ENCODE measurements at regions not wholly inside any gene's neighbourhood (a gene's known extent, or its start where the extent isn't known, plus 50 kb on each side); places are given as distances from the start of the nearest gene placed in this dataset.

GRCh38 chr12:131315601-131316000 is 361.9 kb downstream of the ADGRD1 start:
- no peak for DNase-seq (ENCODE audit: low spot score)
- Histone ChIP-seq H3K27me3 (replicated peaks; ENCODE audit: insufficient read depth, low read depth, low read length, poor library complexity) (peaks cover 8% of the 10 kb centered on the region), H3K27ac (ENCODE audit: low read depth, low read length, poor library complexity, severe bottlenecking) (no peak overlapping the region), H3K36me3 (ENCODE audit: insufficient read depth, low read length, poor library complexity, severe bottlenecking) (no peaks in the 10 kb centered on the region), H3K9me3 (ENCODE audit: low read depth, low read length, poor library complexity, severe bottlenecking) (no peaks in the 10 kb centered on the region), H3K4me1 (ENCODE audit: insufficient read depth, low read length, poor library complexity, severe bottlenecking) (no peaks in the 10 kb centered on the region), H3K4me3 (ENCODE audit: low read depth, low read length, poor library complexity, severe bottlenecking) (no peak overlapping the region)
- no TSS peak for BruUV-seq (replicated peaks)
- TF ChIP-seq EZH2 (IDR thresholded peaks at IDR 0.05; ENCODE audit: borderline replicate concordance, low read depth, low read length, poor library complexity, severe bottlenecking) (no peak), CTCF (conservative IDR thresholded peaks at IDR 0.05; ENCODE audit: low read depth, low read length) (no peak)
- ChIA-PET POLR2A (ENCODE audit: low non-redundant PET) (no interaction called here), CTCF (no interaction called here)
- intact Hi-C loops (cut with micrococcal nuclease; ENCODE audit: unreplicated experiment) = no loop called here

- BruUV-seq (replicated peaks) = no TSS peak
- TF ChIP-seq EZH2 (IDR thresholded peaks at IDR 0.05; ENCODE audit: borderline replicate concordance, low read depth, low read length, poor library complexity, severe bottlenecking) (no peak), CTCF (conservative IDR thresholded peaks at IDR 0.05; ENCODE audit: low read depth, low read length) (no peak)
- H3K4me1 ChIP-seq (ENCODE audit: insufficient read depth, low read length, poor library complexity, severe bottlenecking) = no peaks in the 10 kb centered on the region
- peaks cover 7% of the 10 kb centered on the region for H3K27me3 ChIP-seq (replicated peaks; ENCODE audit: insufficient read depth, low read depth, low read length, poor library complexity)
- H3K27ac ChIP-seq (ENCODE audit: low read depth, low read length, poor library complexity, severe bottlenecking) = no peak overlapping the region
- intact Hi-C loops (cut with micrococcal nuclease; ENCODE audit: unreplicated experiment) = no loop called here
- no peaks in the 10 kb centered on the region for H3K36me3 ChIP-seq (ENCODE audit: insufficient read depth, low read length, poor library complexity, severe bottlenecking)
- CTCF ChIA-PET = no interaction called here
- H3K4me3 ChIP-seq (ENCODE audit: low read depth, low read length, poor library complexity, severe bottlenecking) = no peak overlapping the region
- DNase-seq (ENCODE audit: low spot score) = no peak
- H3K9me3 ChIP-seq (ENCODE audit: low read depth, low read length, poor library complexity, severe bottlenecking) = no peaks in the 10 kb centered on the region
- POLR2A ChIA-PET (ENCODE audit: low non-redundant PET) = no interaction called here
Observed at GRCh38 chr12:131316388-131316787, 362.7 kb downstream of the ADGRD1 start.

GRCh38 chr12:131318045-131318685 is 364.5 kb downstream of the ADGRD1 start:
- Histone ChIP-seq H3K4me1 (ENCODE audit: insufficient read depth, low read length, poor library complexity, severe bottlenecking) (no peaks in the 10 kb centered on the region), H3K9me3 (ENCODE audit: low read depth, low read length, poor library complexity, severe bottlenecking) (peaks cover 7% of the 10 kb centered on the region), H3K27ac (ENCODE audit: low read depth, low read length, poor library complexity, severe bottlenecking) (no peak overlapping the region), H3K4me3 (ENCODE audit: low read depth, low read length, poor library complexity, severe bottlenecking) (no peak overlapping the region), H3K27me3 (replicated peaks; ENCODE audit: insufficient read depth, low read depth, low read length, poor library complexity) (no peaks in the 10 kb centered on the region), H3K36me3 (ENCODE audit: insufficient read depth, low read length, poor library complexity, severe bottlenecking) (no peaks in the 10 kb centered on the region)
- ChIA-PET CTCF (no interaction called here), POLR2A (ENCODE audit: low non-redundant PET) (no interaction called here)
- no peak for TF ChIP-seq EZH2 (IDR thresholded peaks at IDR 0.05; ENCODE audit: borderline replicate concordance, low read depth, low read length, poor library complexity, severe bottlenecking)
- TF ChIP-seq CTCF (conservative IDR thresholded peaks at IDR 0.05; ENCODE audit: low read depth, low read length) = no peak
- DNase-seq (ENCODE audit: low spot score) = no peak
- BruUV-seq (replicated peaks) = no TSS peak
- intact Hi-C loops (cut with micrococcal nuclease; ENCODE audit: unreplicated experiment) = no loop called here
